HG02870 (cell line): ENCODE measurements at regions not wholly inside any gene's neighbourhood (a gene's known extent, or its start where the extent isn't known, plus 50 kb on each side); places are given as distances from the start of the nearest gene placed in this dataset.
"Not testable (repeated sequence)": the region's sequence is repeated elsewhere in the genome, so short reads cannot be mapped to it uniquely, and the experiment has no call there.

Source experiments
- ATAC-seq: cut with Tn5 transposase; IDR thresholded peaks from one replicate; pipeline ENCODE4 v1.9.1; 2021; ENCODE audit warnings: mild to moderate bottlenecking, moderate library complexity; ENCODE audit not compliant: unreplicated experiment

- ATAC-seq, result no peak
These were observed 261.2 kb downstream of the EIPR1 start for GRCh38 chr2:3116371-3116770.

GRCh38 chr2:3115301-3116042 lies 262.1 kb downstream of the EIPR1 start:
- no peak for ATAC-seq

- ATAC-seq, result no peak
These were observed 263.0 kb downstream of the EIPR1 start for GRCh38 chr2:3114406-3115185.

- no peak for ATAC-seq
These were observed 263.8 kb downstream of the EIPR1 start for GRCh38 chr2:3113769-3114168.

GRCh38 chr2:3113122-3113521 lies 264.5 kb downstream of the EIPR1 start:
- ATAC-seq, result no peak

GRCh38 chr2:3112553-3112952 lies 265.1 kb downstream of the EIPR1 start:
- ATAC-seq, result no peak

- no peak for ATAC-seq
These were observed 265.5 kb downstream of the EIPR1 start for GRCh38 chr2:3112131-3112530.

- no peak for ATAC-seq
These were observed 266.5 kb downstream of the EIPR1 start for GRCh38 chr2:3110994-3111666.

- no peak for ATAC-seq
These were observed 267.1 kb downstream of the EIPR1 start for GRCh38 chr2:3110555-3110954.

- ATAC-seq, result no peak
These were observed 268.6 kb downstream of the EIPR1 start for GRCh38 chr2:3108710-3109702.

- no peak for ATAC-seq
These were observed 269.5 kb downstream of the EIPR1 start for GRCh38 chr2:3108105-3108504.

GRCh38 chr2:3107567-3107966 lies 270.1 kb downstream of the EIPR1 start:
- ATAC-seq, result no peak

GRCh38 chr2:3105814-3106569 lies 271.6 kb downstream of the EIPR1 start:
- ATAC-seq, result no peak

GRCh38 chr2:3104958-3105813 lies 272.4 kb downstream of the EIPR1 start:
- not testable (repeated sequence) for ATAC-seq

- ATAC-seq, result no peak
These were observed 273.4 kb downstream of the EIPR1 start for GRCh38 chr2:3104261-3104660.

- ATAC-seq, result no peak
These were observed 274.6 kb downstream of the EIPR1 start for GRCh38 chr2:3102922-3103569.

- no peak for ATAC-seq
These were observed 275.3 kb downstream of the EIPR1 start for GRCh38 chr2:3102081-3102921.
